NCI-H2107 treated with DMSO at 0.1 percent for 48 hours (cell line): ENCODE measurements at regions not wholly inside any gene's neighbourhood (a gene's known extent, or its start where the extent isn't known, plus 50 kb on each side); places are given as distances from the start of the nearest gene placed in this dataset.

Source experiments
- DNase-seq: peaks from one replicate; lab custom pipeline; 2025; ENCODE audit not compliant: unreplicated experiment; lab: John Stamatoyannopoulos, UW

DNA sequence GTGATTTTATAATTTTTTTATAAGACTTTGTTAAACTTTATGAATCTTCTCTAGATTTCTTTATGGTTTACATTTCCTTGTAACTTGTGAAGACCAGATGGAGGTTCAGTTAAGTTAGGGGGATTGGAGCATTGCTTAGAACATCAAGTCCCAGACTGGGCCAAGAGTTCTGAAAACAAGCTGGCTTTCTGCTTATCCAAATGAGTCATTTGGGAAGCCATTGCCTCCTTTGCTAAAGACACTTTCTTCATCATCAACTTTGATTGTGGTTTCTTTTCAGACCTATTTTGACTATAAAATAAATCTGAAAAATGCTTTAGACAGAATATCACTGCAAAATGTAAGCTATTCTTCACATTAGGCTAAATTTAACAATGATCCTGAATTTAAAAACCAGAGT lies 446.8 kb downstream of the USP25 start:
- no peak for DNase-seq

DNA sequence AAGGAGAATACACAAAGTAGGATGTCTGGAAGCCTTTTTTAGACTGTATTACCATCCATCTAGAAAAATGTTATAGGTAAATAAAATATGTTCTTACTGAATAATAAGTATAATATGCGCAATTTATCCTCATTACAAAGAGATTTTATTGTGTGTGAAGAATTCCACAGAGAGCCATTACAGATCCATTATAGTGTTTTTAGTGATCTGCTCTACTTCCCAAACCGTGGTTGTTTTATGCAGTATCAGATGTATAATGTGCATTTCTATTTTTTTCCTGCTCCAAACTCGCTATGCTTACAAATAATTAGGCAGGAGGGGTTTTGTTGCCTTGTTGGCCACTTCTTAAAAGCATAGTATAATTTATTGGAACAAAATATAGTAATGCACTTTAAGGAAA lies 447.8 kb downstream of the USP25 start:
- no peak for DNase-seq

DNA sequence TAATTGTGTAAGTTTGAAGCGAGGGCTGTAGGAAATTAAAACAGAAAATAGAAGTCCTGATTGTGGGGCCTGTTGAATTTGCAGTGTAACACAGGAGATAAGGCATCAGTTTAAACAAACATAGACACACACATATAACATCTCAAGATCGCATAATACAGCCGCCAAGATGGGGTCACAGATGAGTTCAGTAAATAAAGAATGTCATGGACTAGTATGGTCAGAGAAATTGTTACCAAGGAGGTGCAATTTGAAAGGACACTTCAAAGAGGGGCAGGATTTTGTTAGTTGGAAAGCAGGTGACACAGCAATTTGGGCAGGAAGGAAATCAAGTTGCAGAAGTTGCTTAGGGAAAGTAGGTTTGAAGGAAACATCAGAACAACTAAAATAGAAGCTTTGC lies 450.0 kb downstream of the USP25 start:
- DNase-seq: no peak

DNA sequence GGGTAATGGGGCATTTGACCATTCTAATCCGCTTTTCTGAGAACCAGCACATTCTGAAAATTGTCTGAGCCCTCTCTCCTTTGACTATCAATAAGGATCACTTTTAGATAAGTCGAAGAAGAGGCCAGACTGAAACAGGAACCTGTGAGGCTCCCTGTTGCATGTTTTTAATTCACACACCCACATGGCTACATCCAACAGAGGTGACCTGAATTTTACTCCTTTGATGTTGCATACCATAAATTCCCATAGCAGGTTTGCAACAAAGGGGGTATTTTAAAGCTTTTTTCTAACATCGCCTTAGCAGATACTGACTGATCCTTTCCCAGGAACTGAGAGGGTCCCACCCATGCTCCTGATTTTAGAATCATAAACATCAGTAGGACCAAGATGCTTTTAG lies 450.8 kb downstream of the USP25 start:
- no peak for DNase-seq

DNA sequence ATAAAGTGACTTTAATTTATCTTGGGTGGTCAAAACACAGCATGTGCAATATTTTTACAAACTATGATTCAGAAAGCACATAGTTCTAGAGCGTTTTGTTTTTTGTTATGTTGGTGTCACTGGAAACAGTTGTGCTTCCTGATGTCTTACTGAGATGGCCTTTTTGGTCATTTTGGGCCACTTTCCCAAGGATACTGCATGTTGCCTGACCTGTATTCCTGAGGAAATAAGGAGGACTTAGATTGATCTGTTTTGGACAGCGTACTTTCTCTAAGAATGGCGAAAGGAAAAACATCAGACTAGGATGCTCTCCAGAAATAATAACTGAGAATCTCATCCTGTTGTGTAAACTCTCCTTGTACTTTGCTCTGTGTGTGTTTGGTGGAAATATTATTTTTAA lies 451.2 kb downstream of the USP25 start:
- DNase-seq: no peak

DNA sequence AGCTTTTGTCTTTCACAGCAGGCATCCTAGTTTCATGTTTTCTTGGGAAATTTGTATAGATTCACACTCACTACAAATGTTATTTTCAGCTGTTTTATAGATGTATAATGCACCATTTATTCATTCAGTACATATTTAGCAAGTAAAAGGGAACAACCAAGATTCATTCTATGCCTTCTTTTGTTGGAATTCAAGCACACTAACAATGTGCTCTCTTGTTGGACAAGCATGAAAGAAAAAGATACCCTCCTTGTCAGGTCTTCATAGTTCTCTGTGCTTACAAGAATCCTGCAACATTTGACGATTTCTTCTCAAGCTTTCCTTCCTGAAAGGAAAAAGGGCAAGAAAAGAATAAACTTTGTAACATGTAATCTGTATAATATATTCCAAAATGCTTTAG lies 456.0 kb downstream of the USP25 start:
- DNase-seq: no peak

DNA sequence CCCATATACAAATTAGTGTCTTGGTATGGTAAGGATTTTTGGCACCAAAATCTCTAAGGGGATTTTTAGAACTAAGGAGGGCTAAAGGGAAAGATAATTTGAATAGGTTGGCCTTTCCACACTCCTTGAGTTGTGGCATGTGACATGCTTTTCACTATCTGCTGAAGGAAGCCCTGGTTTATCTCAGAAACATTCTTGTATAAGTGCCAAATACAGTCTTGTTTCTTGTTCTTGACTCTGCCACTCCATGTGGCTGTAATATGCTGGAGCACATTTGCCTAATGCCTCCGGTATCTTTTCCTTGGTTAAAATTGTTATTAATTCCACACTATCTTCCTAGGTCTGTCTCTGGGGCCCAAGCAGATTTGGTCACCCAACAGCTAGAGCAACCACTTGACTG lies 457.0 kb downstream of the USP25 start:
- no peak for DNase-seq

DNA sequence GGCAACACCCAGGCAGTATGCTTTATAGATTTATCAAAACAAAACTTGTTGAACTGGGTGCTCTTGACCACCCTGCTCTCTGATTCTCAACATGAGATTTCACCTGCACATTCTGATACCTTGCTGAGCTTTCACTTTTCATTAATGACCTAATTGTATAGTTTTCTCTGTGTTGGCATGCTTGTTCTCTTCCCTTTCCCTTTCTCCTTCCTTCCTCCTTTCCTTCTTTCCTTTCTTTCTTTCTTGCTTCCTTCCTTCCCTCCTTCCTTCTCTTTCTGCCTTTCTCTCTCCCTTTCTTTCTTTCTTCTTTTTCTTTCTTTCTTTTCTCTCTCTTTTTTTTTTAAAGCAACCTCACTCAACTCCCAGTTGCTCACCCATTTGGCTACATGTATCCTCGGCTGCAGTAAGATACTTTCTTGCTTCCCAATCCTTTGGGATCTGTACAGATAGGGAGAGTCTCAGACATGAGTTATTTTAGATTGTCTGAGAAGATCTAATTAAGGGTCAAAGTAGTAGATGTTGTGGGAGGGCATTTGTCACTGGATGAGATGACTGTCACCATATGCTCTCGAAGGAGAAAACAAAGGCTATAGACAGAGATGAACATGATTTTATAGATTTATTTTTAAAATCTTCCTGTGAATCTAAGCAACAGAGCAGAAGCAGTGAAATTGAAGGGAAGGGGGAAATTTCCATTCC lies 458.0 kb downstream of the USP25 start:
- DNase-seq: no peak

DNA sequence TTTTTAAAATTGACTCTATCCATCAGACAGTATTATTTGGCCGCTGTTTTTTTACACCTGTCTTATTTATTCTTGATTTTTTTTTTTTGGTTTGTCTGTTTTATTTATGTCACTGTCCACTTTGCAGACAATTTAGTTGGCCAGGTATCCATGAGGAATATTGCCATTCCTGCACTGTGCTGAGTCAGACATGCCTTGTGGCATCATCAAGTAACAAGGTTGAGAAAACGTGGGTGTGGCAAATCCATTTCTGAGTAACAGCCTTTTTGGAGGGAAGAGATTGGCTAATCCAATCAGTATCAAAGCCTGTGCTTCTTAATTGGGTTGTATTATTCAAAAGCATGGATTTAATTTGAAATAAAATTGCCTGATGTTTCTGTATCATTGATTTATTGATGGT lies 463.1 kb downstream of the USP25 start:
- DNase-seq: no peak

DNA sequence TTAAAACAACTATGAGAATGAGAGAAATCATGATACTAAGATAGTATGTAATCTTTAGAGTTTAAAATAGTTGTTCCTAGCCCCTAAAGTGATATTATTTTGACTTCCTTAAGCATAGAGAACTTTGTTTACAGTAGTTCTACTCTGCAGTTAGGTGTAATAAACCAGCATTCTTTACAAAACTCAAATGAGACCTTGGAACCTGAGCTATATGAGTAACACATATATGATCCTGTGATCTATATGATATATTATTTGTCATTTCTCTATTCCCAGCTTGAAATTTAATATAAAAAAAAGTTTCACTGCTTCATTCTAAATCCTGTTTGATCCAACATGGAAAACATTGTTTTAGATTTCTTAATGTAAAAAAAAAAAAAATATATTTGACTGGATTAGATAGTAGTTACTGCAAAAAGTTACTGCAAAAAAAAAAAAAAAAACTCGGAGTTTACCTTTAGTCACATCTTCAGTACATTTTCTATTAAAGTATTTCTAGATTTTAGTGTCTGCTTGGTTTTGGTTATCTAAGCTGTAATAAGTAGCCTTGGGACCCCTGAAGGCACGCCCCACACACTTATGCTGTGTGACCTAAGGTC lies 463.8 kb downstream of the USP25 start:
- DNase-seq: no peak

DNA sequence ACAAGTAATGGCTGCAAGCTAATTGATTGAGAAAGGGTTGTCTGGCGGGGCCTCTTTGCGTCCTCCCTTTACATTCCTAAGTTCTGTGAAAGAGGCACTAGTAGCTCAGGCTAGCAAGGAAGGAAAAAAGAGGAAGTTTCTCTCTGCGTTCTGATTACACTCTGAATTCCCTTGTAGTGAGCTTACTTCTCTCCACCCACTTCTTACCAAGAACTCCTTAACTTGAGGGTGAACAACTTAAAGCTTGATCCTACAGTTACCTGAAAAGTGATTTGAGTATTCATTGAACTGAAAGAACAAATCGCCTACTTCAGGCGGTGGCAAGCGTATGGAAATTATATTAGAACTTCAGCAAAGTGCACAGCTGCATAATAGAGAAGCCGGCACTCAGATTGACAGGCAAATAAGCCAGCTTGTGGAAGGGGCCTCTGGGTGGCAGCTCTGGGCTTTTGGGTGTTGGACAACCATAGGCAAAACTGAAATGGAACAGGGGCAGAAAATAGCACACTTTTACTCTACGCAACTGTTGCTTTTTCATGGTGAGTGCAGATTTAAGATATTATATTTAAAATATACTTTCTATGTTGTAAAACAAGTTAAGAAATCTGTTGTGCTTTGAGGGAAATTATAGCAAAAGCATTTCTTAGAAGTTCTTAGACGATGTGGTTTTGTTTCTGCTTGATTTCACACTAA lies 464.5 kb downstream of the USP25 start:
- no peak for DNase-seq

DNA sequence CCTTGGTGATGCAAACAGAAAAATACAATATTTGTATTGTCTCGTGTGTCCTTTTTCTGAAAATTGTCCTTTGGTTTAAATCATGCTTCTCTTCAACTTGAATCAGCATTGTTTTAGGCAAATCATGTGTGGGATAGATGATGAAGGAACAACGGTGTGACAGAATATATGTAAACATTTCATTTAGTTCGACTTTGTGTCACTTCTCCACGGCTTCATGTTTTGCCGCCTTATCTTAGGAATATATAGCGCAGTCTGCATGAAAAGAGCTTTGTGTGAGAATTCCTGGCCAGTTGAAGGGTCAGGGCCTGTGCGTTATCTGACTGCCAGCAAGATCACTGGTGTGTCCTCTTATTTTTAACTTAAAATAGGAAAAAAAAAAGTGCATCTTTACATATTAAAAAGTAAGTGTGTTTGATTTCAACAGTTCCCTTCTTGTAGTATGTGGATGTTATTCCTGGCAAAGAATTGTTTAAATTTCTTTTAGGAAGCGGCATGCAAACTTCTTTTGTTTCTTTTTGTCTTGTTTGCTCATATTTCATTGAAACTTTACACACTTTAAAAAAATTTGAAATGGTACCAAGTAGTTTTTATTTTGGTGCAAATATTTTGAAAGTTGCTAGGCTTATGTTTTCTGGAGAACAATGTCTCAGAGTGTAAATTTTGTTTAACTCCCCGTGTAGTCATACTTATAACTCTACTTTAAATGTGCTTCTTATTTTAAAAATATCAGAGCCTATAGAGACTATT lies 465.2 kb downstream of the USP25 start:
- DNase-seq: no peak

DNA sequence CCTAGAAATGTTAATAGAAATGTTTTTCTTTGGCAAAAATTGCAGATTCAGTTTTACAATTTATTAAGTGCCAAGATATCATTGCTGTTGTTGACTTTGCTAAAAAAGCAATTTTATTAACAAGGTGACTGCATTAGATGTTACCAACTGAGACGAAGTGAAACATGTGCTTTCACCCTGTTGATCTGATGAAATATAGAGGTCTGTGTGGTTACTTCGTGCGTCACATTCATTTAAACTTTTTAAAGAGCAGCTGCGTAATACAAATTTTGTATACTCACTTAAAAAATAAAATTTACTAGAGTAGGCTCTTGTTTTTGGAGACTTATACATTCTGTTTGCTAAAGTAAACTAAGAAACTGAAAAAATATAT lies 465.7 kb downstream of the USP25 start:
- no peak for DNase-seq

DNA sequence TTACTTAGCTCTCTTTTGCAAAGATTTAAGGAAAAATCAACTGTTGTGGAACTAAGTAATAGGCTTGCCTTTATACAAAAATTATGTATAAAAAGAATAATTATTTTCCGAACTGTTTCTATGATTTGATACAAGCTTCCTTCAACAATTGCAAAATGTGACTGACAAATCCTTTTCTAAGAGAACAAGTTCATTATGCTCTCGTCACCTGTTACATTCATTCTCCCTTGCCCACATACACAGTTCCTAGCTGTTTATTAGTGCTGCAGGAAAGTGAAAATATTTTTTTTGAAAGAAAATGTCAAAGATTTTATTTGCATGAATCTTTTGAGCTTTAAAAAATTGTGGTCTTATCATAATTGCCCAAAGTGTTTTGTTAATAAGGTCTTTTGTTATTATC lies 466.2 kb downstream of the USP25 start:
- DNase-seq: no peak

DNA sequence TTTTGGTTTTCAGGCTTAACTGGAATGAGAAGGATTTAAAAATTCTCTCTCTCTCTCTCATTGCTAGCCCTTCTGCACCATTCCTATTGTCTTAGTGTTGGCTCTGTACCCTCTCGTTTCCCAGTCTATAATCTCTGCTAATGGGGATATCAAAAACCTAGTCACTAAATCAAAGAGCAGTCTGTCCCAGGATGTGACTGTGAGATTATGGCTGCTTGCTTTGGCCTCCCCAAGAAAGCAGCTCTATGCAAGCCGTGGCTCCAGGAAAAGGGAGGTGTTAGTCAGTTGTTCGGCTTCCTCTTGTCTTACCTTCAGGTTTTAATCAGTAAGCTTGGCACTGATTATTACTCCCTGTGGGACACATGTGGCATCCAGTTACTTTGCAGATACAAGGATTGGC lies 468.8 kb downstream of the USP25 start:
- DNase-seq: no peak

DNA sequence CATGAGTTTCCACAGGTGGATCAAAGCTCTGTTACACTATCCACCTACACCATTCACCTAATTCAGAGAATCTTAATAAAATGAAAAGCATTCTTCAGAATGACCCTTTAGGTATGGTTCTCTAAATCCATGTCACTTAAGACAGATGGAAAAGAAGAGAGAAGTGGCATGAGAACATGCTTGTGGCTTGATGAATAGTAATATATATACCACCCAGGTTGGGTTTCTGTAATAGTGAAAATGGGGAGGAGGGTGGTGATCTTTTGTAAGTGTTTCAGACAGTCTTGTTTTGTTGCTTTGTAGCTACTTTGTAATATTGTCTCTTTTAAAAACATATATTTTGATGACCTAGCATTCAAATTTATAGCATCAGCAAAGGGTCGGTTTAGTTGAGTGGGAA lies 469.8 kb downstream of the USP25 start:
- DNase-seq: no peak

DNA sequence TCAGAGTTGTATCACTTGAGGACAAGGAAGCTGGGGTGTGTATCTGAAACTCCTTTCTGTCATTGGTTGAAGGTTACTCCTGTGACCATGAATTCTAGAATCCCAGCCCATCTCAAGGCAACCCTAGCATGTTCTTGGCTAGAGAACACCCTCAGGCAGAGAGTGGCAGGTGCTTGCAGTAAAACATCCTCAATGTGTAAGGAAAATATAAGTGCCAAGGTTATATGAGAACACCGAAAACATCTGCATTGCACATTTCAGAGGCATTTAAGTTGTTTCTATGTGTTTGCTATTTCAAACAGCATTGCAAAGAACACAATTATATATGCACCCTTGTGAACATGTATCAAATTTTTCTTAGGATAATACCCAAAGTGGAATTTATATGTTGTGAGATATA lies 471.9 kb downstream of the USP25 start:
- no peak for DNase-seq

DNA sequence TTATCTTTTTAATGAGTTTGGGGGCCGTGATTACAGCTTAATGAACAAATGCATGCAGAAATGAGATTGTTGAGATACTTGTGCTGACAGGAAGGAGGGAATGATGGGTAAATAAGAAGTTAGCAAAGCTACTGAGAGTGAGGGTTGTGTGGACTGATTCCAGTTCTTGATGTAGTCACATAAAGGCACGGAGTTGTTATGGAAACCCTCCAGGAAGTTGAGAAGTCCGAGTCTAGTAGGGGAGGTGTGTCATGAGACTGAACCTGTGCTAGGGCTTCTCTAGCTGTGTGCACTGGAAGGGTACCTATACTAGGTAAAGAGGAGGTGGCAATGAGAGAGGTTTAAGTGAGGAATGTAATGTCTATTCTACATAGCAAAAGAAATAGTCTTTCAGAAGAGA lies 475.7 kb downstream of the USP25 start:
- no peak for DNase-seq

DNA sequence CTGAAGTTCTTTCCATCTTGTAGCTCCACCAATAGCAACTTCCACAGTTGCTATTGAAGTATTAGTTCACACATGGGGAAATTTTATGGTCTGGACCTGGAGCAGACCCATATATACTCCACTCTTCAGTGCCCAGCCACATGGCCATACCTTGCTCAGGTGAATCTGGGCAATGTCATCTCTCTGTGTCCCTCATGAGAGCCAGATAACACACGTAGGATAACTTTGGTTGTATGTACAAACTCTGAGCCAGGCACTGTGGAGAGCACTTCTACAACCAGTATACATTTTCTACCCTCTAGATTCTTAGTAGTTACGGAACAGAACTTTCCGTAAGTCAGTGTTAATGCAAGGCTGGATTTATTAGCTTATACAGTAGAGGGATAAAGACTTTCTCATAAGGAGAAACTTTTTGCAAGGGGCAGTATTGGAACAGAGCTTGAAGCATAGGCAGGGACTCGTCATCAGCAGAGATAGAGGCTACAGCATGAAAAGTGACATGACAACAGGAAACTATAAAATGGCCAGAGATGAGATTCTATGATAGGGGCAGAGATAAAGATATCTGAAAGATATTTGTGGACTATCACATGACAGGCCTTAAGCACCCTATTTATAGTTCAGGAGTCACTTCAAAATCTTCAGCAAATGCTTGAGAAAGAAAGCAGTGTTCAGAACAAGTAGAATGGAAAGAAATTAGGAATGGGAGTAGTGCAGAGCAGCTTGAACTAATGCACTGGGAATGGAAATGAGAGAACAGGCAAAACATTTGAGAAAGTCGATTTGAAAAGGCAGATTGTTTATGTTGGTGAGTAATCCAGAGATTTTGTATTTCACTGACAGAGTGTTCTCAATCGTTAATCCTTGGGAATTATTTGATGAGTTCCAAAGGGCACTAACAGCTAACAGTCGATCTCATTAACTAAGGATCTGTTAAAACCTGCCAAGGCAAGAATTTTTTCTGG lies 481.8 kb downstream of the USP25 start:
- no peak for DNase-seq

DNA sequence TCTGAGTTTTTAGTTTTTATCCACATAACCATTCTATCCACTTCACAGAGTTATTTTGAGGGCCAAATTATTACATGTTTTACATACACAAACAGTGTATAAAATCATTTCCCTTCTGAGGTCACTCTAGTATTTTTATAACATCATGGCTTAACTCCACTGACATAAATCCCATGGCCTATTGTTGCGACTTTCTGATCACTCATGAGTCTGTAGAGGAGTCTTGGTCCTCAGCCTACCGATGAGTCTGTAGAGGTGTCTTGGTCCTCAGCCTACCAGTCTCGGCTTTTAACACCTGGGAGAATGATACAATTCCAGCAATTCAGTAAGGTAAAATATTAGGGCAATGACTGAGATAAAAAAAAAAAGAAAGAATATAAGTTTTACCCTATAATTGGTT lies 483.7 kb downstream of the USP25 start:
- DNase-seq: no peak

DNA sequence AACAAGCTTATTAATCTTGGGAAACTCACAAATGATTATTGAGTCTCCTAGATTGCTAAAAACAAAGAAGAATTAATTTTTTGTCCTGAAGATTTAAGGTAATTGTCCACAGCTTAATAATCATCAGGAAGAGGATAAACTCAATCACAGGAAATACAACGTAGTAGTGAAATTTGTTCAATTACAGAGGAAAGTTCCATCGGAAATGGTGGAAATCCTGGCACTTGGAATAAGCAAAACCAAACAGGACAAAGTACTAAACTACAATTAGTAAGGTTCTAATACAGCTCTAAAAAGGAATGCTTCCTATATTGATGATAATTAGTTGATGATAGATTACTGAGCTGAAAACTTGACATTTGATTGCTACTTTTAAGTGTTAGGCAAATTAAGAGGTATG lies 485.4 kb downstream of the USP25 start:
- DNase-seq: no peak
